A673 (cell line): ENCODE measurements at regions not wholly inside any gene's neighbourhood (a gene's known extent, or its start where the extent isn't known, plus 50 kb on each side); places are given as distances from the start of the nearest gene placed in this dataset.

ENCODE experiments used
- BruUV-seq: library from RNA; stranded (reverse); fragments of 400-500 nt; replicated peaks from 2 replicates; lab custom pipeline; 2021; lab: Mats Ljungman, UMichigan
- CTCF ChIA-PET: fragments of 300-600 bp; sonication (Branson Sonifier 250); formaldehyde crosslinking; loops from one replicate; lab custom pipeline; 2022; ENCODE audit warnings: antibody characterized with exemption; lab: Charles Lee
- POLR2A ChIA-PET: fragments of 300-600 bp; sonication (Branson Sonifier 250); formaldehyde crosslinking; loops from one replicate; lab custom pipeline; 2022; ENCODE audit warnings: antibody characterized with exemption; ENCODE audit not compliant: low non-redundant PET; lab: Charles Lee
- DNase-seq: peaks from one replicate; pipeline ENCODE4 v3.0.0-alpha.2; 2015; ENCODE audit warnings: low spot score
- H3K27ac ChIP-seq: fragments of 200-600 bp; sonication (generic); 2 replicates; pipeline ENCODE4 v1.5.1; 2016; ENCODE audit warnings: mixed run types, low read depth, mild to moderate bottlenecking, mixed read lengths, antibody characterized with exemption, low read length; ENCODE audit not compliant: poor library complexity, severe bottlenecking
- H3K27me3 ChIP-seq: fragments of 200-600 bp; sonication (generic); replicated peaks from 2 replicates; pipeline ENCODE4 v1.6.1; 2017; ENCODE audit warnings: mixed run types, low read depth, mild to moderate bottlenecking, mixed read lengths, antibody characterized with exemption, low read length; ENCODE audit not compliant: insufficient read depth, poor library complexity
- H3K36me3 ChIP-seq: fragments of 200-600 bp; sonication (generic); 2 replicates; pipeline ENCODE4 v1.6.1; 2016; ENCODE audit warnings: mixed run types, mild to moderate bottlenecking, mixed read lengths, antibody characterized with exemption, low read length; ENCODE audit not compliant: insufficient read depth, poor library complexity, severe bottlenecking
- H3K4me1 ChIP-seq: fragments of 200-600 bp; sonication (generic); 2 replicates; pipeline ENCODE4 v1.6.1; 2017; ENCODE audit warnings: mixed run types, mild to moderate bottlenecking, mixed read lengths, antibody characterized with exemption, low read length; ENCODE audit not compliant: insufficient read depth, poor library complexity, severe bottlenecking
- H3K4me3 ChIP-seq: fragments of 200-600 bp; sonication (generic); 2 replicates; pipeline ENCODE4 v1.5.1; 2016; ENCODE audit warnings: low read depth, mixed run types, mild to moderate bottlenecking, mixed read lengths, low read length; ENCODE audit not compliant: poor library complexity, severe bottlenecking
- H3K9me3 ChIP-seq: fragments of 200-600 bp; sonication (generic); 2 replicates; pipeline ENCODE4 v1.6.1; 2016; ENCODE audit warnings: mixed run types, low read depth, mild to moderate bottlenecking, mixed read lengths, antibody characterized with exemption, low read length; ENCODE audit not compliant: poor library complexity, severe bottlenecking
- CTCF ChIP-seq: fragments of 300-800, 200-600 bp; sonication (generic); conservative IDR thresholded peaks from 2 replicates; pipeline ENCODE4 v1.5.1; 2017; ENCODE audit warnings: low read depth, mild to moderate bottlenecking, antibody characterized with exemption, low read length, moderate library complexity, mixed read lengths
- EZH2 ChIP-seq: fragments of 200-600 bp; sonication (generic); IDR thresholded peaks from 2 replicates; pipeline ENCODE4 v1.6.1; 2017; ENCODE audit warnings: borderline replicate concordance, low read depth, mild to moderate bottlenecking, mixed read lengths, antibody characterized with exemption, low read length; ENCODE audit not compliant: poor library complexity, severe bottlenecking
- intact Hi-C: fragments of 100-400 bp; cut with micrococcal nuclease; formaldehyde crosslinking; loops from one replicate; pipeline ENCODE4 v1.10.0; 2022; ENCODE audit not compliant: unreplicated experiment

GRCh38 chr2:67156796-67157195 is 240.3 kb upstream of the ETAA1 start:
- ChIA-PET CTCF (no interaction called here), POLR2A (no interaction called here)
- Histone ChIP-seq H3K4me1 (no peaks in the 10 kb centered on the region), H3K27ac (no peak overlapping the region), H3K9me3 (no peaks in the 10 kb centered on the region), H3K36me3 (no peaks in the 10 kb centered on the region), H3K27me3 (no peaks in the 10 kb centered on the region), H3K4me3 (no peak overlapping the region)
- no TSS peak for BruUV-seq
- DNase-seq: no peak
- TF ChIP-seq EZH2 (no peak), CTCF (no peak)
- intact Hi-C loops: no loop called here

GRCh38 chr2:67158718-67159117 is 238.4 kb upstream of the ETAA1 start:
- H3K9me3 ChIP-seq: no peaks in the 10 kb centered on the region
- no peak overlapping the region for H3K4me3 ChIP-seq
- no peak for DNase-seq
- H3K27me3 ChIP-seq: no peaks in the 10 kb centered on the region
- intact Hi-C loops: no loop called here
- no peak overlapping the region for H3K27ac ChIP-seq
- TF ChIP-seq CTCF: no peak
- TF ChIP-seq EZH2: no peak
- ChIA-PET CTCF (no interaction called here), POLR2A (no interaction called here)
- no peaks in the 10 kb centered on the region for H3K4me1 ChIP-seq
- no peaks in the 10 kb centered on the region for H3K36me3 ChIP-seq
- BruUV-seq: no TSS peak

GRCh38 chr2:67159929-67160328 is 237.2 kb upstream of the ETAA1 start:
- H3K4me1 ChIP-seq: no peaks in the 10 kb centered on the region
- ChIA-PET POLR2A (no interaction called here), CTCF (no interaction called here)
- BruUV-seq: no TSS peak
- TF ChIP-seq CTCF (no peak), EZH2 (no peak)
- no peaks in the 10 kb centered on the region for H3K27me3 ChIP-seq
- no peaks in the 10 kb centered on the region for H3K9me3 ChIP-seq
- H3K36me3 ChIP-seq: no peaks in the 10 kb centered on the region
- DNase-seq: no peak
- no peak overlapping the region for H3K27ac ChIP-seq
- H3K4me3 ChIP-seq: no peak overlapping the region
- intact Hi-C loops: no loop called here
